HG03457 (cell line): ENCODE measurements at regions not wholly inside any gene's neighbourhood (a gene's known extent, or its start where the extent isn't known, plus 50 kb on each side); places are given as distances from the start of the nearest gene placed in this dataset.

ENCODE experiments used
- ATAC-seq: cut with Tn5 transposase; IDR thresholded peaks from one replicate; pipeline ENCODE4 v1.9.1; 2021; ENCODE audit warnings: moderate number of reproducible peaks; ENCODE audit not compliant: unreplicated experiment

DNA sequence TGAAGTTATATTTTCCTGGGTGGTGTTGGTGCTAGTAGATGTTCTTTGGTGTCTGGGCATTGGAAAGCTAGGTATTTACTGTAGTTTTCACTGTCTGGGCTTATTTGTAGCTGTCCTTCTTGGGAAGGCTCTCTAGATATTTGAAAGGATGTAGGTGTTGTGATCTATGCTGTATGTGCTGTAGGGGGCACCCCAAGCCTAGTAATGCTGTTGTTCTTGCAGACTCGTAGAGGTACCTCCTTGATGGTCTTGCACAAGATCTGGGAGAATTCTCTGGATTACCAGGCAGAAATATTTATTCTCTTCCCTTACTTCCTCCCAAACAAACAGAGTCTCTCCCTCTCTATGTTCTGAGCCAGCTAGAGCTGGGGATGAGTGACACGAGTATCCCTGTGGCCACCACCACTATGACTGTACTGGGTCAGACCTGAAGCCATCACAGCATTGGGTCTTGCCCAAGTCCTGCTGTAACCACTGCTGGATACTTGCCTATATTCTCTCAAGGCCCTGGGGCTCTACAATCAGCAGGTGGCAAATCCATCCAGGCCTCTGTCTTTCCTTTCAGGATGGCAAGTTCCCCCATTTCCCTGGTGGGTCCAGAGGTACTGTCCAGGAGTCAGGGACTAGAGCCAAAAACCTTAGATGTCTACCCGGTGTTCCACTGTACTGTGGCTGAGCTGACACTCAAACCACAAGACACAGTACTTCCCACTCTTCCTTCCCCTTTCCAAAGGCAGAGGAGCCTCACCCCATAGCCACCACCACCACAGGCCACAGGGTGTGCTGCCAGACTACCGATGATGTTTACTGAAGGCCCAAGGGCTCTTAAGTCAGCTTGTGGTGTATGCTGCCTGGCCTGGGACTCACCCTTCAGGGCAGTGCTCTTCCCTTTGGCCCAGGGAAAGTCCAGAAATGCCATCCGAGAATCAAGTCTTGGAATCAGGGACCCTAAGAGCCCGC, 195.2 kb upstream of the DPPA4 start:
- no peak for ATAC-seq

GRCh38 chr3:109545746-109546145, 208.4 kb upstream of the DPPA4 start:
- ATAC-seq, result no peak

DNA sequence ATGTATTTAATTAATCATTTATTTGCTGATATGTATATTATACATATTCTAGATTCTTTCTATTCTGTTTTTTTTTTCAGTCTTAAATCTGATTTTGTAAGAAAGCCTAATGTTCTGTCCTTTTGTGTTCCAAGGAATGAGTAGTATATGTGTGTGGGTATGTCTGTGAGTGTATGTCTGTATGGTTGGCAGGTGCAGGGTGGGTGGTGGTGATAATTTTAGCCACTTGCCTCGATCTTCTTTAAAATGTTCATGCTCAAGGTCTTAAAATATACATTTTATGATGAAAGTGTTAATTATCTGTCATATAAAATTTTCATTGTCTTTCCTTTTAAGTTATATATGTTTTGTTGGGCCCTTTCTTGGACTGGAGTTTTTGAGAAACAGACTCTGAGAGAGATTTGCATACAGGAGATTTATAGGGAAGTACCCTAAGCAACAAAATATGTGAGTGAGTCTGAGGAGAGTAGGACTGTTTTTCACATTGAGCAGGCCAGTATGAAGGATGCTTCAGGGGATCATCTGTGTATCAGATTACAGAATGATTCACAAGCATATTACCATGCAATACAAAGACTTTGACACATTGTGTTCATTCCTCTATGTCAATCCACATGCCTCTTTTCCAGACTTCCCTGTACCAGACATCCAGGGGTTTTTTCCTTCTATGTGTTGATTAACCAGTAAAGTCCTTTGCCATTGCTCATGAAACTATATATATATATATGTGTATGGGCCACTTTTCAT, 211.0 kb upstream of the DPPA4 start:
- no peak for ATAC-seq

- no peak for ATAC-seq
Measured at GRCh38 chr3:109553591-109554371, 216.4 kb upstream of the DPPA4 start.

- no peak for ATAC-seq
Measured at GRCh38 chr3:109559389-109559788, 222.0 kb upstream of the DPPA4 start.

- ATAC-seq, result no peak
Measured at GRCh38 chr3:109563149-109563548, 225.8 kb upstream of the DPPA4 start.

GRCh38 chr3:109569135-109569846, 231.9 kb upstream of the DPPA4 start:
- ATAC-seq, result no peak

DNA sequence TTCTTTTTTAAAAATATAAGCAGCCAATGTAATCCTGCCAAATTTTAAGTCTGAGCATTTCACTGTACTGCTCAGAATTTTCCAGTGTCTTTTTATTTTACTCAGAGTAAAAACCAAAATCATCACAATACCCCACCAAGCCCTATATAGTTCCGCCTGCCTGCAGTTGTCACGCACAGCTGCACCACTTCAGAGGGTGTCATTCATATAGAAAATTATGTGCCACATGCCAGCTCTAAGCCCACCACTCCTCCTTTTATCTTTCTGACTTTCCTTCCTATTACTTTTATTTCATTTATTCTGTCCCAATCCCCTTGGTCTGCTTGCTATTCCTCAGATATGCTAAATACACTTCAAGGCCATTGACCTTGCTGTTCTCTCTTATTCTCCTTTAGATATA, 233.1 kb upstream of the DPPA4 start:
- no peak for ATAC-seq

DNA sequence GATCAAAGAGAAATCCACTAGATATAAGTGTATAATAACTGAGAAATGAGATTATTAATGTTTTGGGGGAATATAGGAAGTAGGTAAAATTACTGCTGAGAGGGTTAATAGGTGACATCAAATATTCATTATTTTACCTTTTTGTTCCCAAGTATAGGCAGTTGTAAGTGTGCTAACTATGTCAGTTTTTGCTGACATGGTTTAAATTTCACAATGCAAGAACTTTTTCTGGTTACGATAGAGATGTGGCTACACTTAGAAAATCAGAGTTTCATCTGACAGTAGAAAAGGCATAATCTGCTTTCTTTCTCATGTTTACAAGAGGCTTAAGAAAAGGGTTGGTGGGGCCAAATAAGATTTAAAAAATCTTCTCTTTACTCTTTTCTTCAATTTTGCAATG, 235.0 kb upstream of the DPPA4 start:
- no peak for ATAC-seq

GRCh38 chr3:109596991-109597390, 259.6 kb upstream of the DPPA4 start:
- no peak for ATAC-seq

- ATAC-seq, result no peak
Measured at GRCh38 chr3:109597444-109597843, 260.1 kb upstream of the DPPA4 start.

- no peak for ATAC-seq
Measured at GRCh38 chr3:109607897-109608296, 270.6 kb upstream of the DPPA4 start.

- ATAC-seq, result no peak
Measured at GRCh38 chr3:109608574-109608973, 271.2 kb upstream of the DPPA4 start.

GRCh38 chr3:109618766-109619378, 281.5 kb upstream of the DPPA4 start:
- no peak for ATAC-seq

- no peak for ATAC-seq
Measured at GRCh38 chr3:109631897-109632296, 294.6 kb upstream of the DPPA4 start.

GRCh38 chr3:109640146-109640652, 302.9 kb upstream of the DPPA4 start:
- no peak for ATAC-seq

- no peak for ATAC-seq
Measured at GRCh38 chr3:109642025-109642424, 304.7 kb upstream of the DPPA4 start.

DNA sequence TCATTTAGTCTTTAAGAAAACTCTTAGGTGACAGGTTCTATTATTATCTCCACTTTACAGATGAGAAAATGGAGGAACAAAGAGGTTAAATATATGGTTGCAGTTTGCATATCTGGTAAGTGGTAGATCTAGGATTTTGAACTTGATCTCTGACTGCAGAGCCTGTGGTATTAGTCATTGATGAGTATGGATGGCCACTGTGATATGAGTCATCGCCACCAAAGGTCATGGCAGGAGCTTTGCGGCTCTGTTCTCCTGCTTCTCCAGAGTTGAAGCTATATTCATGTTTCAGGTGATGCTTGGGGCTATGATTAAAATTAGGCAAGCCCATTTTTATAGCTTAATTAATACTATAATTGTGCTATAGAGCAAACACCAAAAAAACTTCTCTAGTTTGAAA, 306.2 kb upstream of the DPPA4 start:
- ATAC-seq, result no peak

- ATAC-seq, result no peak
Measured at GRCh38 chr3:109644332-109644731, 307.0 kb upstream of the DPPA4 start.

- ATAC-seq, result no peak
Measured at GRCh38 chr3:109644746-109645145, 307.4 kb upstream of the DPPA4 start.
